Activated naive CD4-positive, alpha-beta T cell treated with anti-CD3 and anti-CD28 coated beads, Interleukin-2, amount 10 ng/mL, durations not matched to agents 7 days and 5 days (primary cell): ENCODE measurements at regions not wholly inside any gene's neighbourhood (a gene's known extent, or its start where the extent isn't known, plus 50 kb on each side); places are given as distances from the start of the nearest gene placed in this dataset.

ENCODE experiments used
- CTCF ChIA-PET: fragments of 350-600 bp; sonication (Branson Sonifier 250); formaldehyde crosslinking; loops from one replicate; lab custom pipeline; 2021; ENCODE audit warnings: antibody characterized with exemption; lab: Charles Lee
- DNase-seq: peaks from one replicate; pipeline ENCODE4 v3.0.0-alpha.2; 2020
- H3K27ac Mint-ChIP-seq: one replicate; pipeline ENCODE4 v1.8.0; 2021; ENCODE audit warnings: mild to moderate bottlenecking, moderate library complexity, mixed read lengths
- H3K27me3 Mint-ChIP-seq: one replicate; pipeline ENCODE4 v1.8.0; 2021; ENCODE audit warnings: mild to moderate bottlenecking, mixed read lengths
- H3K36me3 Mint-ChIP-seq: one replicate; pipeline ENCODE4 v1.8.0; 2021; ENCODE audit warnings: mixed read lengths
- H3K4me1 Mint-ChIP-seq: one replicate; pipeline ENCODE4 v1.8.0; 2021; ENCODE audit warnings: mixed read lengths
- H3K4me3 Mint-ChIP-seq: one replicate; pipeline ENCODE4 v1.8.0; 2021; ENCODE audit warnings: mild to moderate bottlenecking, moderate library complexity, mixed read lengths
- H3K9me3 Mint-ChIP-seq: one replicate; pipeline ENCODE4 v1.8.0; 2021; ENCODE audit warnings: mixed read lengths

GRCh38 chr4:34066126-34066525 lies 2178.2 kb downstream of the ARAP2 start:
- CTCF ChIA-PET: no interaction called here

GRCh38 chr4:34091451-34091850 lies 2152.9 kb downstream of the ARAP2 start:
- no peaks in the 10 kb centered on the region for H3K27me3 Mint-ChIP-seq
- peaks cover 2% of the 10 kb centered on the region for H3K9me3 Mint-ChIP-seq
- no peak overlapping the region for H3K4me3 Mint-ChIP-seq
- no peaks in the 10 kb centered on the region for H3K4me1 Mint-ChIP-seq
- no peak for DNase-seq
- CTCF ChIA-PET: no interaction called here
- H3K36me3 Mint-ChIP-seq: no peaks in the 10 kb centered on the region
- no peak overlapping the region for H3K27ac Mint-ChIP-seq

More at GRCh38 chr4:34066126-34066525, 2178.2 kb downstream of the ARAP2 start:
- H3K27ac Mint-ChIP-seq: no peak overlapping the region
- no peaks in the 10 kb centered on the region for H3K4me1 Mint-ChIP-seq
- H3K9me3 Mint-ChIP-seq: peaks cover under 1% of the 10 kb centered on the region
- H3K4me3 Mint-ChIP-seq: no peak overlapping the region
- no peak for DNase-seq
- no peaks in the 10 kb centered on the region for H3K36me3 Mint-ChIP-seq
- no peaks in the 10 kb centered on the region for H3K27me3 Mint-ChIP-seq

DNA sequence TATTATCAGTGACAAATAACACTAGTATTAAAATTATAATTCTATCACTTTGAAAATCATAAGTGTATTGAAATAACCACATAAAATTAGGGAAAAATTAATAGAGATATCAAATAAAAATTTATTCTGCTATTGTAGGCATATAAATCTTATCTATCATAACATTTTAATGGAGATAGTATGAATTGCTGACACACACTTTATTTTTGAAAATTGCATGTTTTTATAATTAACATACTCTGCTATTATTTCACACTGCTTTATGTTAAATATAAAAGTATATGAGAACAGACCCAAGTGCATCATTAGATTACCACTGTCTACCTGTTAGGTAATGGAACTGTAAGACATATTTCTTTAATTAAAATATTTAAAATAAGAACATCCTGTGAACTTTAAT lies 2150.2 kb downstream of the ARAP2 start:
- Mint-ChIP-seq H3K27me3 (no peaks in the 10 kb centered on the region), H3K9me3 (peaks cover 2% of the 10 kb centered on the region), H3K27ac (no peak overlapping the region), H3K36me3 (no peaks in the 10 kb centered on the region), H3K4me3 (no peak overlapping the region), H3K4me1 (no peaks in the 10 kb centered on the region)
- CTCF ChIA-PET: no interaction called here
- no peak for DNase-seq

GRCh38 chr4:34105311-34105710 lies 2139.0 kb downstream of the ARAP2 start:
- CTCF ChIA-PET: no interaction called here
- Mint-ChIP-seq H3K9me3 (peaks cover 4% of the 10 kb centered on the region), H3K4me1 (no peaks in the 10 kb centered on the region), H3K27me3 (no peaks in the 10 kb centered on the region), H3K36me3 (no peaks in the 10 kb centered on the region), H3K27ac (no peak overlapping the region), H3K4me3 (no peak overlapping the region)
- no peak for DNase-seq

- H3K4me3 Mint-ChIP-seq: no peak overlapping the region
- DNase-seq: no peak
- H3K27me3 Mint-ChIP-seq: no peaks in the 10 kb centered on the region
- CTCF ChIA-PET: no interaction called here
- no peaks in the 10 kb centered on the region for H3K4me1 Mint-ChIP-seq
- no peaks in the 10 kb centered on the region for H3K36me3 Mint-ChIP-seq
- H3K27ac Mint-ChIP-seq: no peak overlapping the region
- no peaks in the 10 kb centered on the region for H3K9me3 Mint-ChIP-seq
These were observed 2135.9 kb downstream of the ARAP2 start for GRCh38 chr4:34108391-34108790.

DNA sequence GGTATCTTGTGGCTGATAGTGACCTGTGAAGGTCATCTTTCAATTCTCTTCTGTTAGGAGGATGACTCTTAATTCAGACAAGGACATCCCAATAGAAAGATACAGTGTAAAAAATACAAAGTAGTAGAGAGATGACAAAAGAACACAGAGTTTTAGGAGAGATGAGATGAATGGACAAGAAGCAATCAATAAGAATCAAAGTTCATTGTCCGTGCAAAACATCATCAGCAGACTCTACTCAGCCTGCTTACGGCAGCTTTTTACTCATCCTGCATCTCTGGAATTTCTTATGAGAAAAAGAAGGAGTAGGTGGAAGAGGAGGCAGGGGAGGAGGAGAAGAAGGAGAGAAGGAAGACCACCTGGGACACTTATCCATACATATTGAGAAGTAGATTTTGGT lies 2131.7 kb downstream of the ARAP2 start:
- CTCF ChIA-PET: no interaction called here
- Mint-ChIP-seq H3K4me1 (no peaks in the 10 kb centered on the region), H3K9me3 (peaks cover 2% of the 10 kb centered on the region), H3K36me3 (no peaks in the 10 kb centered on the region), H3K27ac (no peak overlapping the region), H3K27me3 (no peaks in the 10 kb centered on the region), H3K4me3 (no peak overlapping the region)
- DNase-seq: no peak

DNA sequence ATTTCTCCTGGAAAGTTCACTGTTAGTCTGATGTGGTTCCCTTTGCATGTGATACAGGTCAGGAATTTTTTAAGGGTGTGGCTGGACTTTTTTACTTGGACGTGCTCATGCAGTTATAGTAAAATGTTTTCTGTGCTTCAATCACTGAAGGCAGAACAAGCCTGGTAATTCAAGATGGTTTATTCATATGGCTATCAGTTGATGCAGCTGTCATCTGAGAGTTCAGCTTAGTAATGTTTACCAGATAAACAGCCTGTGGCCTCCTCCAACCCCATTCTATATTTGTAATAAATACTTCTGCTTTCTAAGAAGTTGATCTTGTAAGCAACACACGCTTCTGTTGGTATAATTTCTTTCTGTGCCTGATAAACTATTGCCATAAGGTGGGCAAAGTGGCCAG lies 2105.9 kb downstream of the ARAP2 start:
- CTCF ChIA-PET: no interaction called here
- Mint-ChIP-seq H3K27me3 (no peaks in the 10 kb centered on the region), H3K36me3 (no peaks in the 10 kb centered on the region), H3K9me3 (peaks cover 8% of the 10 kb centered on the region), H3K27ac (no peak overlapping the region), H3K4me1 (no peaks in the 10 kb centered on the region), H3K4me3 (no peak overlapping the region)
- DNase-seq: no peak

DNA sequence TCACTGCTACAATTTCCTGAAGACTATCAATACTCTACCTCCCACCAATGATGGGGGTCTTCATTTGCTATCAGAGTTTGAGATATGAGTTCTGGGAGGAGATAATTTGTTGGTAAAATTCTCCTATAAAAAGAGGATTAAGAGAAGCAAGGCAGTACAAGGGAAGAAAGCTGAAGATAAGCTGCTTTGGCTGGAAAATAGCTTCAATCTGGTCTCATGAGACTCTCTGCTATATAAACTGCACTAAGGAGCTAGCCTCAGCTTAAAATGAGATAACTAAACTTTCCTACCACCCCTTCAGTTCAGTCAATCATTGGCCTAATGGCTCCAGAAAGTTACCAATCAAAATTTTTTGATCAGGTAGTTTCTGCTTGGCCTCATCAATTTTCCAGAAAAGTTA lies 2105.0 kb downstream of the ARAP2 start:
- Mint-ChIP-seq H3K9me3 (peaks cover 8% of the 10 kb centered on the region), H3K36me3 (no peaks in the 10 kb centered on the region), H3K27me3 (no peaks in the 10 kb centered on the region), H3K27ac (no peak overlapping the region), H3K4me1 (no peaks in the 10 kb centered on the region), H3K4me3 (no peak overlapping the region)
- DNase-seq: no peak
- CTCF ChIA-PET: no interaction called here

DNA sequence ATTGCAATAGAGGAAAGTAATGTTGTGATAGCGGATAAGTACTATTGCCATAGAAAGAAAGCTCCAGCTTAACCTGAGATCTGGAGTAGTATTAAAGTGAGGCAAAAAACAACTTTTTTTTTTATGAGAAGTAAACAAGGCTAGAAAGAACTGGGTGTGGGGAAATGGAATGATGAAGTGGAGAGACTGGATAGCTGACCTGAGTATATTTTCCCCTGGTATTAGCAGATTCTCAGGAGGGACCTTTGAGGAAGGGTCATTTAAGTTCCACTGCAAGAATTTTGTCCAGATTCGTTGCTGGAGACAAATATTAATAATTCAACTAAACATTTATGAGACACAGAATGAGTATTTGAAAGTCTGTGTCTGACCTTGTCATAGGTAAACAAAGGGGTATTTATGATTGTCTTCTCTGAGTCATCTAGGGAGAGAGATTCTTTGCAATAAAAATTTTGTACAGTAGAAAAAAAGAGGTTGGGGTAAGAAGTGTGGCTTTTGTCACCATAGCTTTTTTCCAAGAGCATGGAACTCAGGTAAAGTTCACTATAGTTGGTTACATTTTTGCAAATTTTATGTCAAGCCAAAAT lies 2095.9 kb downstream of the ARAP2 start:
- Mint-ChIP-seq H3K9me3 (peaks cover 3% of the 10 kb centered on the region), H3K27me3 (no peaks in the 10 kb centered on the region), H3K4me1 (no peaks in the 10 kb centered on the region)

GRCh38 chr4:34157547-34157946 lies 2086.8 kb downstream of the ARAP2 start:
- no peak for DNase-seq
- Mint-ChIP-seq H3K9me3 (peaks cover 7% of the 10 kb centered on the region), H3K27me3 (no peaks in the 10 kb centered on the region), H3K4me3 (no peak overlapping the region), H3K4me1 (no peaks in the 10 kb centered on the region), H3K36me3 (no peaks in the 10 kb centered on the region), H3K27ac (no peak overlapping the region)
- CTCF ChIA-PET: no interaction called here

More for the DNA sequence above, 2095.9 kb downstream of the ARAP2 start:
- no peak for DNase-seq
- Mint-ChIP-seq H3K4me3 (no peak overlapping the region), H3K27ac (no peak overlapping the region), H3K36me3 (no peaks in the 10 kb centered on the region)
- CTCF ChIA-PET: no interaction called here

GRCh38 chr4:34158878-34159277 lies 2085.4 kb downstream of the ARAP2 start:
- peaks cover 9% of the 10 kb centered on the region for H3K9me3 Mint-ChIP-seq
- H3K4me1 Mint-ChIP-seq: no peaks in the 10 kb centered on the region
- no peak overlapping the region for H3K27ac Mint-ChIP-seq
- CTCF ChIA-PET: no interaction called here
- no peaks in the 10 kb centered on the region for H3K27me3 Mint-ChIP-seq
- no peak for DNase-seq
- no peaks in the 10 kb centered on the region for H3K36me3 Mint-ChIP-seq
- H3K4me3 Mint-ChIP-seq: no peak overlapping the region

DNA sequence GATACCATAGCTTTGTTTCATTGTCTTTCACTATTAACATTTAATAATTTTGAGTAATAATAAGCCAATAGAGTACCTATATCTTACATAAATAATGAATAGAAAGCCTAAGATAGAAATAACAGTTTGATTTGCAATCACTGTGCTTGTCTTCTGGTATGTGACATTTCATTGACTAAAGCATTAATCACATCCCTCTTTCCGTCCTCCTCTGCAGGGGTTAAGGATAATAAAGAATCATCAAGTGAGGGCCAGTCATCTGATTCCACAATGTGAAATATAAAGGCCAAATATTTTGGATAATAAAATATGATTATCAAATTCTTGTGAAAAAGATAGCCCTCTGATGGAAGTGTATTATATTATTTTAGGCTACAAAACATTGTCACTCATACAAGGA lies 2073.4 kb downstream of the ARAP2 start:
- no peak for DNase-seq
- Mint-ChIP-seq H3K27me3 (no peaks in the 10 kb centered on the region), H3K27ac (no peak overlapping the region), H3K36me3 (no peaks in the 10 kb centered on the region), H3K4me1 (no peaks in the 10 kb centered on the region), H3K9me3 (peaks cover 6% of the 10 kb centered on the region), H3K4me3 (no peak overlapping the region)
- CTCF ChIA-PET: no interaction called here

DNA sequence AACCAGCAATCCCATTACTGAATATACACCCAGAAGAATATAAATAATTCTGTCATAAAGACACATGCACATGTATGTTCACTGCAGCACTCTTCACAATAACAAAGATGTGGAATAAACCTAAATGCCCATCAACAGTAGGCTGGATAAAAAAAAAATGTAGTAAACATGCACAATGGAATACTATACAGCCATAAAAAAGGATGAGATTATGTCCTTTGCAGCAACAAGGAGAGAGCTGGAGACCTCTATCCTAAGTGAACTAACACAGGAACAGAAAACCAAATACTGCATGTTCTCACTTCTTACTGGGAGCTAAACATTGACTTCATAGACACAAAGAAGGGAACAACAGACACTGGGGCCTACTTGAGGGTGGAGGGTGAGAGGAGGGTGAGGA lies 2067.7 kb downstream of the ARAP2 start:
- Mint-ChIP-seq H3K9me3 (peaks cover 11% of the 10 kb centered on the region), H3K4me3 (no peak overlapping the region), H3K27ac (no peak overlapping the region), H3K27me3 (no peaks in the 10 kb centered on the region), H3K4me1 (no peaks in the 10 kb centered on the region), H3K36me3 (no peaks in the 10 kb centered on the region)
- DNase-seq: no peak
- CTCF ChIA-PET: no interaction called here

- no peaks in the 10 kb centered on the region for H3K4me1 Mint-ChIP-seq
- CTCF ChIA-PET: no interaction called here
- DNase-seq: no peak
These were observed 2065.8 kb downstream of the ARAP2 start for GRCh38 chr4:34178476-34178875.

DNA sequence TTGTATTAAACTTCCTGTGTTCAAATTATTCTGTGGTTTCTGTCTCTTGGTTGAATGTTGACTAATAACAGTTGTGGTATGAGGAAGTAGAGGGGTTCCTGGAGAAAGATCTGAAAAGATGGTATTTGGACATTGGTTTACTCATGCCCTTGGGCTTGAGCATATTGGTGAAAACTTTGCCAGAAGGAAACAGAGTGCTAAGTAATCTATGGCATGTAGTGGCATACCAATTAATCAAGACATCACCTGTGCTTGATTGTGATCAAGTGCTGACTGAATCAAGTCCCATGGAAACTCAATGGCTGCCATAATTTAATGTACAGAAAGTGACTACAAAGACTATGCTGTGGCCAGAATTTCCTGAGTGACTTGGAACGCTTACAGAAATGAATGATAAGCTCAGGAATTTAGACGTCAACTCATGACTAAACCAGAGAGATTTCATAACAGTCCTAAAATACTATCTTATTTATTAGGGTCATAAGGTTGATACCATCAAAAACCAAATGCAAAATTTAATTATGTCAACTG lies 2062.9 kb downstream of the ARAP2 start:
- CTCF ChIA-PET: no interaction called here
- no peaks in the 10 kb centered on the region for H3K4me1 Mint-ChIP-seq
- DNase-seq: no peak
- no peaks in the 10 kb centered on the region for H3K27me3 Mint-ChIP-seq
- no peaks in the 10 kb centered on the region for H3K36me3 Mint-ChIP-seq
- peaks cover 10% of the 10 kb centered on the region for H3K9me3 Mint-ChIP-seq
- H3K4me3 Mint-ChIP-seq: no peak overlapping the region
- H3K27ac Mint-ChIP-seq: no peak overlapping the region

More at GRCh38 chr4:34178476-34178875, 2065.8 kb downstream of the ARAP2 start:
- no peaks in the 10 kb centered on the region for H3K27me3 Mint-ChIP-seq
- no peak overlapping the region for H3K27ac Mint-ChIP-seq
- no peak overlapping the region for H3K4me3 Mint-ChIP-seq
- peaks cover 7% of the 10 kb centered on the region for H3K9me3 Mint-ChIP-seq
- H3K36me3 Mint-ChIP-seq: no peaks in the 10 kb centered on the region
